GM18519 (cell line): ENCODE measurements at regions not wholly inside any gene's neighbourhood (a gene's known extent, or its start where the extent isn't known, plus 50 kb on each side); places are given as distances from the start of the nearest gene placed in this dataset.

Experiments used
- ATAC-seq: cut with Tn5 transposase; IDR thresholded peaks from one replicate; pipeline ENCODE4 v1.9.1; 2021; ENCODE audit warnings: mild to moderate bottlenecking, moderate library complexity; ENCODE audit not compliant: unreplicated experiment, low FRiP score

DNA sequence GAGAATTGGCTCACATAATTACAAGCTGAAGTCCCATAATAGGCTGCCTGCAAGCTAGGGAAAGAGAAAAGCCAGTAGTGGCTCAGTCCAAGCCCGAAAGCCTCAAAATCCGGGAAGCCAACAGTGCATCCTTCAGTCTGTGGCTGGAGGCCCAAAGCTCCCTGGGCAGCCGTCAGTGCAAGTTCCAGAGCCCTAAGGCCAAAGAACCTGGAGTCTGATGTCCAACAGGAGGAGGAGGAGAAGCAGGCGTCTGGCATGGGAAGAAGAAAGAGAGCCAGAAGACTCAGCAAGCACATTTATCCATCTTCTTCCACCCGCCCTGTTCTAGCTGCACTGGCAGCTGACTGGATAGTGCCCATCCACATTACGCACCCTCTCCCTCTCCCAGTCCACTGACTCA lies 213.4 kb downstream of the GAS1 start:
- ATAC-seq, result no peak

DNA sequence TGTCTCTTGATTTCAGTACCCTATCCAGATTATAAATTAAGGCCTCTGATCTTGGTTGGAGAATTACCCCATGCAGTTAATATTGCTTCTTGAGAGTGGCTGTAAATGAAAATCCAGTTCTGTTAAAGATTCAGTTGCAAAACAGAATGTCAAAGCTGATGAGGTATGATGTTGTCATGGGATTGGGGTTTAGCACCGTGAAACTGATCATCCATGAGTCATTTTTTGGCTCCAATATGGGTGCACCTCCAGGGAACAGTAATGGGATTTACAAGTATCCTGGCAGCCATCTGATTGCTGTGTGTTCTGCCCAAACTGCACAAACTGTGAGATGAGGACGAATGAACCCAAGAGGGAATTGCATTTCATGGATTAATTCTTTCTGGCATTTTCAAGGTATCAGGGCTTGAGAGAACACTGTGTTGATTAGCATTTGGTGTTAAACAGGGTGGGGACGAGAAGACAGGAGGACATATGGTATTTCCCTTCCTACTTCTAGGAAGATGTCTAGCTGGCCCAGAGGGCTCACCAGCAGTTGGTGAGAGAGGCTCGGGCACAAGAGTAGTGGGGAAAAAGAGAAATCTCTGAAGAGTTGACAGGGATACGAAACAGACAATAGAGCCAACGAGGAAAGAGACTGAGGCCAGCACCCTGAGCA lies 214.7 kb downstream of the GAS1 start:
- no peak for ATAC-seq

DNA sequence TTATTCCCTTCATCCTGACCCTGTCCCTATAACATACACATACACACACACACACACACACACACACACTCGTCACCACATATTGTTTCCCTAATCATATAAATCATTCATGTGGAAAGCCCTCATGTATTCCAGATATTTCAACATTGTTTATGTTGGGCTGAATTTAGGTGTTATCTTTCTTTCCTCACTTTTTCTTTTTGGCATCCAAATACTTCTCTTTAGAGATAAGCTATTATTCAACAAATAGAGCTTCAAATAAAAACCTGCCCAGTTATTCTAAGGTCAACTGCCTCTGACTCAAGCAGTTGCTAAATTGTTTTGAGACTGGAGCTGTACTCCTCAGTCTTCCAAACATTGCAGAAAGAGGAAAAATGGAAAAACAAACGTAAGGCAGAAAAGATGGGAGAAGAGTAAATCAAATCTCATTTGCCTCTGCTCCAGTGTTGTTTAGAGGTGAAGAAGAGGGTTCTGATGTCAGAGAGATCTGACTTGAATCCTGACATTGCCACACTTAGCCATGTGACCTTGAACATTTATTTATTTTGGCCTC lies 215.7 kb downstream of the GAS1 start:
- no peak for ATAC-seq

DNA sequence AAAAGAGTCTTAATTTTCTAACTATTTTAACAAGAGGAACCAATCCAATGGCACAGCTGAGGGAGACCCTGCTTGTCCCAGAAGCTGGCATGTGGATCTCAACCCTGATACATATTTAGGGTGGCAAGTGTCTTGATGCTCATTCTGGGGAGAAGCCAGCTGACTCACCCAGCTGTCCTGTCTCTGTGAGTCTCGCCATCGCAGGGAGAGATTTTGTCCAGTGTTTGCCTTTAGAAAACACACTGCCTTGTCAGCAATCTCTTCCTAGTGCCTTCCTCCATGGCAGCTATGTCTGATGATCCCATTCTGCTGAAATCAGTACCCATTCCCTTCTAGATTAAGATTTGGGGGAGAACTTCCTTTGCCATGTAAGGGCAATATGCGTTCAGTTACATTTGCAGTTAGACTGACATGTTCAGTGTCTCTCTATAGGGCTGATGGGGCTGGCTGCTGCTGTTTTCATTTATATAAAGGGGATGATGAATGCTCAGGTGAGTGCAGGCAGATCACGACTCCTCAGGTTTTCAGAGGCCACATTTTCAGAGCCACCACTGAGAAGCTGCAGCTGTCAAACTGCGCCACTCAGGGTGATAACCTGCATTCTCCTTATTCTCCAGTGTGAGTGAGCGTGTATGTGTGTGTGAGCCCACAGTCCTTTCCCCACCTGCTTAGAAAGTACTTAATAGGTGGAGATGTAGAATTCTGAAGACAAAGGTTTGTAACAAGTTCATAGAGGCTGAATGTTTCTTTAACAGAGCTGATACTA lies 217.0 kb downstream of the GAS1 start:
- ATAC-seq, result no peak

DNA sequence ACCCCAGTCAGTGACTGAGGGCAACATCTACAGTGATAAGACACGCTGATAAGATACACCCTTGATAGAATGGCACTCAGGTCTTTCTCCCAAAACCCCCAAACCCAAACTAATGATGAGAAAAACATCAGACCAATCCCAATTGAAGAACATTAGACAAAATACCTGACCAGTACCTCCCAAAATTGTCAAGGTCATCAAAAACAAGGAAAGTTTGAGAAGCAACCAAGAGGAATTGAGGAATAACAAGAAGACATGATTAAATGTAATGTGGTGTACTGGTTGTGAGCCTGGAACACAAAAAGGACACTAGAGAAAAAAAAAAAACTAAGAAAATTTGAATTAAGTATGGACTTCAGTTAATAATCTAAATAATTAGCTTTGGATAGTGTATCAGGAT lies 222.8 kb downstream of the GAS1 start:
- ATAC-seq, result no peak

DNA sequence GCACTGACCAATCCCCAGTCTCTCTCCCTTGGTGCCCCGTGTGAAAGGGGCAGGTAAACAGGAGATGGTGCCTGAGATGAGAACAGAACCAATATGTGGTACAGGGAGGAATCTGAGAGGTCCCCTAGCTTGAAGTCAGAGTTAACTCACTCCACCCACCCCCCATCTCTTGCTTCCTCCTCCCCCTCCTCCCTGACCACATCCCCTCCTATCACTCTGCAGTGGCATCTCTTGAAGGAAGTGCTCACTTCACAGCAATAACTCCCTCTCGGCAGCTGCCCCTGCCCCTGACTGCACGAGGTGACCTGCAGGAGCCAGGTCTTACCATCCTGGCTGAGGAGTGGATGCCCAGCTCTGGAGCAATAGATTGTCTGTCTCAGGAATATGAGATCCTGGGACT lies 224.0 kb downstream of the GAS1 start:
- ATAC-seq, result no peak

DNA sequence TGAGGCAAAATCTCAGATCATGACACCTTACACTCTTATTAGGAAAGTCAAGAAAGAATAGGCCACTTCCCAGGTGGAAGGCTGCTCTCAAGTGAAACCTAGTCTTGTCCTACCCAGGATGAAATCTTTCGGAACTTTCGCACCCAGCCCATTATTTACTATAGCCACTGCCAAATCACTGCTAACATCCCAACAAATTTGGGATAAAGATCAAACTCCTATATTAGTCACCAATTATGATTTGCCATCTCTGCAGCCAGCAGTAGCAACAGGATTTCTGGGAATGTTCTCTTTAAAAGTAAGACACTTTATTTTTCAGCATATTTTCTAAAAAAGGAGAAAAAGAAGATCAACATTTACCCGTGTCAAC lies 224.6 kb downstream of the GAS1 start:
- ATAC-seq, result no peak

DNA sequence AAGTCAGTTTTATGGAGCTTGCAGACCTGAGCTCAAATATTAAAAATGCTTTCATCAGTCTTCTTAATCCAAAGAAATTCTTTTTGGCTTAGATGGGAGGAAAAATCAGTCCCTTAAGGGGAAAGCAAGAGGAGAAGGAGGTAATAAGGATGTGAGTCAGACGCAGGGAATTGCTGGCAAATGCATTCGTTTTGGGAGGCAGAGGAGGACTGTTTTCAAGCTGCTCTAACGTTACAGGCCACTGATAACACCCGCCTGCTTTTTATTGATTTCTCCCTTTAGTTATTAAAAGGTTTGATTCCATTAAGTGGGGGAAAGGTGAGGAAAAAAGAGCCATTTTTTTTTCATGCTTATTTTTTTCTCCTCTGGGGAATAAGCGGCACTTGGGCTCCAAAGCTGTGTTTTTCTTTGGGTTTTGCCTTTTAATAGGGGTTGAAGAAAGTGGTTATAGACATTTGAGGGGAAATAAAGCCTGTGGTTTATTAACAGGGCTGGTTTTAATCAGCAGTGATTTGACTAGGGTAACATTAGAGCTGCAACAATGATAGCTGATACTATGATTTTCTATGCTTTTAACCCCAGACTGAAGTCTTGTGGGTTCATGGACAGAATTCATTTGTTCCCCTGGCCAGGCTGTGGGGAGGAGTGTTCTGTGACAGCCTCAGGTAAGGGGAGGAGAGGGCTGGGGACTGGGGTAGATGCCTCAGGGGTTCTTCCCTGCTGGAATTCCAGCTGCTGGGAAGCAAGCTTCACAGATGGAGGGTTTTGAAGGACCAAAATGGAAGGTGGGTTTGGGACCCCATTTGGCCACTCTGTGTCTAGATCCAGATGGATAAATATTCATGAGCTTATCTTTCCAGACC lies 225.2 kb downstream of the GAS1 start:
- no peak for ATAC-seq

DNA sequence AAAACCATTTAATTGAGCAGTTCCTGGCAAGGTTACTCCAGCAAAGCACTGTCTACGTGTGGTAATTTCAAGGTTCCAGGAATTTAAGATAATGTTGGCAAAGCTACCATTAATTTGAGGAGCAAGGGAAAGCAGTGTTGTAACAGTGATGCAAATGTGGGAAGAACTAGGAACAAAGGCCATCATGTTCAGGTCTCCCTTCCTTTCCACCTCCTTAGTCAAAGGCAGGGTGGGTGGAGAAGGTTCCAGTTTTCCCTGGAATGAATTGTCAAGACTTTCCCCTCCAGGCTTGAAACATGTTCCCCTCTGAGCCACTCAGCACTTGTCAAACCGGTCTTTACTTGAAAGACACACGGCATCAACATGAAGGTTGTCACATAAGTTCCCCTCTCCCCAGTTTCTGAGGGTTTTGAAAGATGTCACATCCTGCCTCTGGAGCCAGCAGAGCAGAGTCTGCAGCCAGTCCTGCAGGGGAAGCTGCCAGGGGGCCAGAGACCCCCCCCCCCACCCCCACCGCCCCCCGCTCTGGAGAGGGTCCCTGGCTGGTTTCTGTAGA lies 226.0 kb downstream of the GAS1 start:
- no peak for ATAC-seq

DNA sequence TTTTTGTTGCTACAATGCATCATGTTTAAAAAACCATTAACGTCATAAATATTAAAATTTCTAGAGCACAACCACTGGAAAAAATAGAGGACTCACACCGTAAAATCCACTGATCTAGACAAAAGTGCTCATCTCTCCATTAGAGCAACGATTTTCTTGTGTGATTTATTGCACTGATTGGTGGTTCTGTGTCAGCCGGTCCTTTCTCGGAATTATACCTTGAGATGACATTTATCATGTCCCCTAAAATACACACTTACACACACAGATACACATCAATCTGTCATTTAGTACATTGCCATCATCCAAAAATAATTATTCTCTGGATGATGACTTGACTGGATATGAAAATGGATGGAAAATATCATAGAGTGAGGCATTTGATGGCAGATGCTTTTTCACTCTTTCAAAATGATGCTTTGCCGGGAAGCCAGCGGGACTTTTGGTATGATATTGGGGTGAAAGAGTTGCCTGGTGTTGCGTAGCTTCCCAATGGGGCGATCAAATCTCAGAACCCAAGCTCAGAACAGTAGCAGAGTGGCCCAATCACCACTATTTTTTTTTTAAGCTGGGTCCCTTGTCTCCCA lies 226.6 kb downstream of the GAS1 start:
- ATAC-seq, result no peak

DNA sequence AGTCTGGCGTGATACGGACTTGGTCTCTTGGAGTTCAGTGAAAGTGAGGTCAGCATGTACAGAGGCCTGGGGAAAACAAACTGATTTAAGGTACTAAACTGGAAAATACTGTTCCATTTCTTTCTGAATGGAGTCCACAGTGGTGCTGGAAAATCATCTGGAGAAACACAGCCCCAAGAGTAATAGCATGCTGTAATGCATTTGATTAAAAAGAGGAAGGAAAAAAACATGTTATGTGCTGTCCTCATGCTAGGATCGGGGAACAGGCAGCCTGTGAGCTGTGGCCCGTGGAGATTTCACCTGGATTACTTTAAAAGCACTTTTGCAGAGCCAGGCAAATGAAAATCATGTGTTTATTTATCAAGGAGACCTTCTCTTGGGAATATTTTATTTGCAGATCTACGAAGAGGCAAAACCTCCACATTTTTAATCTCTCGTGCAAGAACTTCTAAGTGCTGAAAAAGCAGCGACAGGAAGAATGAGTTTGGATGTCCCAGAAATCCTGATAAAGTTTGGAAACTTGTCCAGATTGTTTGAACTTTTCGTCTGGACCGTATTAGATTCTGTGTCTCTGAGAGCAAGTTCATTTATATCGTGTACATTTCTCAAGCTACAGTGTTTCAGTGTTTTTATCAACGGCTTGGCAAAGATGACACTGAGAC lies 228.8 kb downstream of the GAS1 start:
- ATAC-seq, result no peak

DNA sequence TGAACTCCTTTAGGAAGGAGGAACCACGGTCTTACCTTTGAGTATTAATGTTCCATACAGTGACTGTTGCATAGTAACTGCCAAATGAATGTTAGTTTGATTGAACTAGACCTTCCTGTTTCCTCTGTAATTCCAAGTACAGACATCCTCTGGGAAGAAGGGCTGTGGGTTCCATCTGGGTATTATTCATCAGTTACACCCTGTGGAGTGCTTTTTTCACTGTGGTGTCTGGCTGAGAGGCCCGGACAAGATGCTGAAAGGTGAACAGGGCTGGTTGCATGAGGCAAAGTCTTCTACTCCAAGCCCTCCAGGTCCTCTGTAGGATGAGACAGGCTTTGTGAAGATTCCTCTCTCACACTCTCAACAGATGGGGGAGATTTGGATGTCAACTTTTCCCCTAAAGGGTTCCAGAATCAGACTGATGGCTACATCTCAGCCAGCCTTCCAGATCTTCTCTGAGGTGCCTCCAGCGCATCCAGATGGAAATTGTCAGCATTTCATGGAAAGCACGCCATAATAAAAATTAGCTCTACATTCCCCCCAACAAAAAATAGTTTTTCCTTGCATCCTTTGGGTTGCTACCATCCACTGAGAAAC lies 230.9 kb downstream of the GAS1 start:
- no peak for ATAC-seq

DNA sequence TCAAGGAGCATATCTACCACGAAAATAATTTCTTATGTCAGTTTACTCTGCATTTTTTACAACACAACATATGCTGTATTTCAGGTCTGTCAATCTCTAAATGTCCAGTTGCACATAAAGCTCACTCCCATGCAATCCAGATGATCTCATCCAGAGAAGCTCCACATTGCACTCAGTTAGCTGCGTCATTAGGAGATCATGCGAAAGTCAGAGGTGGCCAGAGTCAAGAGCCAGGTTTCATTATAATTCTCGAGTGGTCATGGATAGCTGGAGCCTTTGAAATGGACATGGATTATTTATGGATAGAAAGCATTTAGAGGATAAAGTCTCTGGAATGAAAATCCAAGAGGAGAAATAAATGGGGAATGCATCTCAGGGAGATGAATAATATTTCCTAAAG lies 232.3 kb downstream of the GAS1 start:
- ATAC-seq, result no peak

DNA sequence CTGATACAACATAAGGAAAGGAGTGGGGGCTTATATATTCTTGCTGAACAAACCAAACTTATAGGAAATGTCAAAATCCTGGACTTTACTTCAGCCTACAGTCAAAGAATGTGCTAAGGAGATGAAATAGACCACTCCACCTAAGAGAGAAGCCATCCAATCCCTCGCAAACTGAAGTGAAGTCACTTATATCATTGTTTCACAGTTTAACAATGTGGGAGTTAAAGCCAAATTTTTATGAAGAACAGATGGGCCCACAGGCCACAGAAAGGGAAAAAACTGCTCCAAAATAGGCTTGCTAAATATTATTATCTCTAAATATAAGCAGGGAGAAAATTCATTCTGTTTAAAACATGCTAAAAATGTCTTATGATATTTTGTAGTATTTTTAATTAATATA lies 233.3 kb downstream of the GAS1 start:
- ATAC-seq, result no peak

DNA sequence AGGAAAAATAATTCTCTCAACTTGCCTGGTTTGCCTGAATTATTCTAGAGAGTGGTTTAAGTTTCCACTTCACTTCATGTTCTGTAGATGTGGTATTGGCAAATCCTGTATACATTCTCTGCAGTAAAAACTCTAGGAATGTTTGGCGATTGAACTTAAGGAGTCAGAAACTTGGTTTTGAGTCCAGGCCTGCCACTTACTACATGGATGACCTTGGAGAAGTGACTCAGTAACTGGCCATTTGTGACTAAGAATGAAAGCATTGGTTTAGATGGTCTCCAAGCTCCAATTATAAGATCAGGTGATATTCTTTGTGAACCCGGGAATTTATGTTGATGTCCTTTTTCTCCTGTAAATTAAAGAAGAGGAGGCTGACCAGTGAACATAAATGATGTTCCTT lies 233.8 kb downstream of the GAS1 start:
- no peak for ATAC-seq

DNA sequence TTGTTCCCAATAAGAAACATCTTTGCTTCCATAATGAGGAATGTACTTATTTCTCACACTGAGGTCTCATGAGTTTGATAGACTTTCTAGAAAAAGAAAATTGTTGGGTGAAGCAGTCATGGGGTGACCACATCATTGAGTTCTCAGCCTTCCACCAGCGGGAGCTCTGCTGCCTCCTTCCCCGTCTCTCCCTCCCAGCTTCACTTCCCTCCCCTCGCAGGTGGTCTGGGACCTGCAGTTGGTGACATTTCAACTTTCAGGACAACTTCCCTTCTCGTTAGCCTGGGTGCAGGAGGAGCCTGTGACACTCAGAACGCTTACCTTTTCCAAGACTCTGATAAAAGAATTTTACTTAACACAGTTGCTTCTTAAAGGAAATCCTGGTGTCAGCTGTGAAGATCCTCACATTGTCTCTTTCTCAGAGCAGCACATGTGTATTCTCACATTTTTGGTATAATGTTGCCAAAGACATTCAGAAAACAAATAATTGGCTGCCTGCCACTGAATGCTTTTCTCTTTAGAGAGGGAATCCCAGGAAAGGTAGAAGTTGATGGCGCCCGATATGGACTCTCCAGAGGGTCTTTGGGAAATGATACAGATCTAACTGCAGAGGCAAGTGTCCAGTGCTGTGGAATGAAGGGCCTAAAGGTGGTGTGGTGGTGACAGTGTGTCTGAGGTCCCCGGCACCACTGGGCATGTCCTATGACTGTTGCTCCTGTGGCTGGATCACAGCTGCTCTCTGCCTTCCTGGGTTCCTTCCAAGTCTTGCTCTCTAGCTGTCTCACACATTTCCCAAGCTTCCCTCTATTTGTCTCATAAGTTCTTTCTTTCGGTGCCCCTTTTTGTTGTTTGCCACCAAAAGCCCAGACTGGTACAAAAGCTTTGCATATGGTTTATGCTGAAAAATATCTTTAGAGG lies 238.1 kb downstream of the GAS1 start:
- no peak for ATAC-seq

DNA sequence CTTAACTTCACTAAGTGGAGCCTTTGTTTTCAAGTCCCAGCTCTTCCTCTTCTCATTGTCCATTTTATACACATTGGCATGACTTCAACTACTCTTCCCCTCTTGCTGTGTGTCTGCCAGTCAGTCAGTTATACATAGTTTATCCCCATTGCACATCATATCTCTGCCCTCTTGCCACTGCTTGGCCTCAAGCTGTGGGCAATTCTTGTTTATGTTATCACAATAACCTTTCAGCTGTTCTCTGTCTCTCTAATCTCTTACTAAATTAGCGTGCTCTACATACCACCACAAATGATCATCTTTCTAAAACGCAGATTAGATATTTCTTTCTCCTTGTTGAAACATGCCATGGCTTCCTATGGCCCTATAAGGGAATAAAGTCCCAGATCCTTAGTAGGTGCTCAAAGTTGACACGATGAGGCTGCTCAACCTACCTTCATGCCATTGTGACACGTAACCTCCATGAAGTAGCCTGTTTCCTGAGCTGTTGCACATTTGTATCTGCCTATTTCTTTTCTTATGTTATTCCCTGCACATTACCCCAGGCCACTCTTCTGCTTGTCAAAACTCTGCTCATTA lies 239.3 kb downstream of the GAS1 start:
- no peak for ATAC-seq

DNA sequence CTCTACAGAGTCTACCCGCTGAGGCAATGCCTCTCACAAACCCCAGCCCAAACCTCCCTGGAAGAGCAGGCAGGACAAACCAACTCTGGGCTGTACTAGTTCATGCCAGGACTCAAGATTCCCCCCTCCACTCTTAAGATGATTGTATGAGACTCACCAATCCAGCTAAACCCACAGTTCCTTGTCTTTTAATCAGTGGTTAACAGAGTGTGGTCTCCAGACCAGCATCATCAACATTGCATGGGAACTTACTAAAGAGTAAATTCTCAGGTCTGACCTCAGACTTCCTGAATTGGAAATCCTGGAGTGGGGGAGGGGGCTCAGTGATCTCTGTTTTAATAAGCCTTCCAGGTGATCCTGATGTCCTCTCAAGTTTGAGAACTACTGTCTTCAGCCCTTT lies 240.9 kb downstream of the GAS1 start:
- no peak for ATAC-seq
